HCT116 (cell line): ENCODE measurements at regions not wholly inside any gene's neighbourhood (a gene's known extent, or its start where the extent isn't known, plus 50 kb on each side); places are given as distances from the start of the nearest gene placed in this dataset.

Experiments
- ATAC-seq: fragments of 200-7000 bp; cut with Tn5 transposase; 2 replicates; pipeline ENCODE4 v1.9.1; 2020; ENCODE audit warnings: mild to moderate bottlenecking, moderate library complexity
- BruUV-seq: library from RNA; stranded (reverse); fragments of 400-500 nt; replicated peaks from 2 replicates; lab custom pipeline; 2021; lab: Mats Ljungman, UMichigan
- CTCF ChIA-PET: fragments of 300-600 bp; sonication (Branson Sonifier 250); formaldehyde crosslinking; loops from one replicate; lab custom pipeline; 2021; ENCODE audit warnings: antibody characterized with exemption; lab: Charles Lee
- POLR2A ChIA-PET: fragments of 300-600, 350-600 bp; sonication (Branson Sonifier 250); formaldehyde crosslinking; loops from one replicate; lab custom pipeline; 2021; ENCODE audit warnings: antibody characterized with exemption; lab: Charles Lee
- RAD21 ChIA-PET, 2 experiments: fragments of 300-600 bp; sonication (Branson Sonifier 250); formaldehyde crosslinking; loops; one replicate each; lab custom pipeline; 2023; ENCODE audit warnings: low total read pairs in 2 of 2; ENCODE audit not compliant: uncharacterized antibody in 2 of 2, unreplicated experiment in 2 of 2, low non-redundant PET in 1 of 2; lab: Charles Lee
- DNase-seq: peaks from one replicate; pipeline ENCODE4 v3.0.0-alpha.2; 2010; ENCODE audit warnings: low read depth, low spot score
- H2AFZ ChIP-seq: fragments of 200-600 bp; shearing (Covaris generic), sonication (generic); 2 replicates; pipeline ENCODE4 v1.6.1; 2017; ENCODE audit warnings: low read depth, mixed run types, mixed read lengths, antibody characterized with exemption, low read length; ENCODE audit not compliant: poor library complexity, severe bottlenecking
- H3K27ac ChIP-seq: 2 replicates; pipeline ENCODE4 v1.5.1; 2012; ENCODE audit warnings: low read depth, low read length
- H3K27me3 ChIP-seq: fragments of 200-600 bp; sonication (generic); 2 replicates; pipeline ENCODE4 v1.6.1; 2016; ENCODE audit warnings: mixed run types, low read length, mixed read lengths; ENCODE audit not compliant: insufficient read depth
- H3K36me3 ChIP-seq, 2 experiments: fragments of 200-500 bp in 1 of 2; fragments of 200-600 bp in 1 of 2; sonication (Bioruptor generic) in 1 of 2; sonication (generic) in 1 of 2; 2 replicates each; pipeline versions ENCODE4 v1.5.1 to v1.6.1; 2014 to 2016; ENCODE audit warnings: low read length in 2 of 2, inconsistent platforms in 1 of 2, mixed read lengths in 1 of 2, mixed run types in 1 of 2; ENCODE audit not compliant: insufficient read depth in 2 of 2, control insufficient read depth in 1 of 2
- H3K4me1 ChIP-seq, 2 experiments: fragments of 200-600 bp in 1 of 2; sonication (generic) in 1 of 2; 2 replicates each; pipeline versions ENCODE4 v1.5.1 to v1.6.1; 2012 to 2017; ENCODE audit warnings: low read length in 2 of 2, inconsistent platforms in 1 of 2, mild to moderate bottlenecking in 1 of 2, mixed read lengths in 1 of 2, mixed run types in 1 of 2, moderate library complexity in 1 of 2; ENCODE audit not compliant: insufficient read depth in 2 of 2, control insufficient read depth in 1 of 2
- H3K4me2 ChIP-seq: fragments of 200-600 bp; sonication (generic); 2 replicates; pipeline ENCODE4 v1.6.1; 2017; ENCODE audit warnings: mixed run types, low read length, mixed read lengths
- H3K4me3 ChIP-seq, 2 experiments: fragments of 200-600 bp in 1 of 2; sonication (generic) in 1 of 2; replicated peaks in 1 of 2; 2 replicates each; pipeline ENCODE4 v1.5.1; 2011 to 2016; ENCODE audit warnings: low read length in 2 of 2, control low read depth in 1 of 2, low read depth in 1 of 2, mild to moderate bottlenecking in 1 of 2, mixed read lengths in 1 of 2, mixed run types in 1 of 2
- H3K79me2 ChIP-seq: fragments of 200-600 bp; sonication (generic); 2 replicates; pipeline ENCODE4 v1.6.1; 2017; ENCODE audit warnings: mild to moderate bottlenecking, mixed run types, low read length, moderate library complexity, mixed read lengths; ENCODE audit not compliant: insufficient read depth
- H3K9ac ChIP-seq: fragments of 200-600 bp; sonication (generic); 2 replicates; pipeline ENCODE4 v1.6.1; 2016; ENCODE audit warnings: low read length, mixed read lengths
- H3K9me2 ChIP-seq: fragments of 200-600 bp; sonication (generic), shearing (Covaris generic); 2 replicates; pipeline ENCODE4 v1.6.1; 2017; ENCODE audit warnings: mixed run types, mild to moderate bottlenecking, moderate library complexity; ENCODE audit not compliant: insufficient read depth
- H3K9me3 ChIP-seq, 2 experiments: fragments of 200-500 bp in 1 of 2; fragments of 200-600 bp in 1 of 2; sonication (Bioruptor generic) in 1 of 2; sonication (generic) in 1 of 2; 2 replicates each; pipeline ENCODE4 v1.6.1; 2014 to 2017; ENCODE audit warnings: low read length in 2 of 2, mixed read lengths in 2 of 2, inconsistent platforms in 1 of 2, low read depth in 1 of 2, mild to moderate bottlenecking in 1 of 2, mixed run types in 1 of 2, moderate library complexity in 1 of 2; ENCODE audit not compliant: control insufficient read depth in 1 of 2, insufficient read depth in 1 of 2
- H4K20me1 ChIP-seq: fragments of 200-600 bp; sonication (generic), shearing (Covaris generic); 2 replicates; pipeline ENCODE4 v1.6.1; 2017; ENCODE audit warnings: mixed run types, mild to moderate bottlenecking, moderate library complexity; ENCODE audit not compliant: insufficient read depth
- CBX3 ChIP-seq: IDR thresholded peaks from 2 replicates; pipeline ENCODE4 v1.6.1; 2012; ENCODE audit warnings: low read depth
- CEBPB ChIP-seq: IDR thresholded peaks from 2 replicates; pipeline ENCODE4 v1.6.1; 2012; ENCODE audit warnings: low read depth
- POLR2A ChIP-seq: IDR thresholded peaks from 2 replicates; pipeline ENCODE4 v1.7.0; 2011; ENCODE audit warnings: borderline replicate concordance; ENCODE audit not compliant: insufficient read depth, insufficient read length; ENCODE audit errors: extremely low read depth
- POLR2AphosphoS5 ChIP-seq: IDR thresholded peaks from 2 replicates; pipeline ENCODE4 v1.6.1; 2011; ENCODE audit warnings: mild to moderate bottlenecking, low read depth, low read length, moderate library complexity
- RAD21 ChIP-seq: IDR thresholded peaks from 2 replicates; pipeline ENCODE4 v1.6.1; 2012; ENCODE audit warnings: low read depth, mild to moderate bottlenecking
- TCF7L2 ChIP-seq: IDR thresholded peaks from 2 replicates; pipeline ENCODE4 v1.7.0; 2011; ENCODE audit warnings: borderline replicate concordance, inconsistent platforms; ENCODE audit not compliant: insufficient read depth, insufficient read length; ENCODE audit errors: extremely low read depth
- YY1 ChIP-seq: IDR thresholded peaks from 2 replicates; pipeline ENCODE4 v1.6.1; 2011; ENCODE audit warnings: low read length, low read depth, moderate library complexity, mild to moderate bottlenecking; ENCODE audit not compliant: insufficient replicate concordance; ENCODE audit errors: extremely low read depth
- ZNF274 ChIP-seq: fragments of 200-500 bp; sonication (Bioruptor generic); IDR thresholded peaks from 2 replicates; pipeline ENCODE4 v1.6.1; 2014; ENCODE audit warnings: mild to moderate bottlenecking, low read depth, low read length, inconsistent platforms
- intact Hi-C: fragments of 100-400 bp; cut with micrococcal nuclease; formaldehyde crosslinking; loops from 2 replicates; pipeline ENCODE4 v1.10.0; 2022
- TF ChIP-seq, protein P1 (sequence below), 3 experiments: fragments of 200-600 bp in 1 of 3; sonication (generic) in 1 of 3; IDR thresholded peaks in 2 of 3; conservative IDR thresholded peaks in 1 of 3; 2 replicates each; pipeline ENCODE4 v1.5.1; 2012 to 2017; ENCODE audit warnings: low read depth in 2 of 3, low read length in 2 of 3, antibody characterized with exemption in 1 of 3, borderline replicate concordance in 1 of 3, control low read depth in 1 of 3, mild to moderate bottlenecking in 1 of 3, mixed read lengths in 1 of 3, mixed run types in 1 of 3, moderate library complexity in 1 of 3; ENCODE audit not compliant: insufficient read depth in 1 of 3
- TF ChIP-seq, protein P2 (sequence below): IDR thresholded peaks from 2 replicates; pipeline ENCODE4 v1.6.1; 2012; ENCODE audit warnings: low read depth

DNA sequence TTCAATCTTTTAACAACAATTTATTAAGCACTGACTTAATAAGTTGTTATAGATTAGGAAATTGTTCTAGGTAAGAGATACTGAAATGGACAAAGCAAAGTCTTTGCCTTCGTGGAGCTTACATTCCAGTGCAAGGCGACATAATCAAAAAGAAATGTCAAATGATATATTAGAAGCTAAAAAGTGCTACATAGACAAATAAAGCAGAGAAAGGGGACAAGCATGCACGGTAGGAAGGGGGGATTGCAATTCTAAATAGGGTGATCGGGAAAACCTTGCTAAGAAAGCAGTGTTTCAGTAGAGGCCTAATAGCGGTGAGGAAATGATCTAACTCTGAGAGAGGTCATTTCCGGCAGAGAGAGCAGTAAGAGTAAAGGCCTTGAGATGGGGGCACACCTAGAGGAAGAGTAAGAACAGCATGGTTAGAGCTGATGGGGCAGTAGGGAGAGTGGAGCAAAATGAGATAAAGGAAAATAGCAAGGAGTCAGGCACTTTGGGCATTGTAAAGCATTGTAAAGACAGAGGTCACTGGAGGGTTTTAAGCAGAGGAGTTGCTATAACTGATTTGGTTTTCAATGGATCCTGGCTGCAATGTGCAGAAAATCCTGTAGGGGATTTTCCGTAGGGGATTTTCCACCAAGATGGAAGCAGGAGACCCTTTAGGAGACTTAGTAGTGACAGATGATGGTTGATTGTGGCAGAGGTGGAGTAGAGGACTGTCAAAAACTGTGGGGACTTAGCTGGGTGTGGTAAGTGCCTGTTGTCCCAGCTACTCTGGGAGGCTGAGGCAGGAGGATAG, 71.7 kb upstream of the CFAP20DC start:
- intact Hi-C loops: no loop called here
- TF ChIP-seq, protein P1, sequence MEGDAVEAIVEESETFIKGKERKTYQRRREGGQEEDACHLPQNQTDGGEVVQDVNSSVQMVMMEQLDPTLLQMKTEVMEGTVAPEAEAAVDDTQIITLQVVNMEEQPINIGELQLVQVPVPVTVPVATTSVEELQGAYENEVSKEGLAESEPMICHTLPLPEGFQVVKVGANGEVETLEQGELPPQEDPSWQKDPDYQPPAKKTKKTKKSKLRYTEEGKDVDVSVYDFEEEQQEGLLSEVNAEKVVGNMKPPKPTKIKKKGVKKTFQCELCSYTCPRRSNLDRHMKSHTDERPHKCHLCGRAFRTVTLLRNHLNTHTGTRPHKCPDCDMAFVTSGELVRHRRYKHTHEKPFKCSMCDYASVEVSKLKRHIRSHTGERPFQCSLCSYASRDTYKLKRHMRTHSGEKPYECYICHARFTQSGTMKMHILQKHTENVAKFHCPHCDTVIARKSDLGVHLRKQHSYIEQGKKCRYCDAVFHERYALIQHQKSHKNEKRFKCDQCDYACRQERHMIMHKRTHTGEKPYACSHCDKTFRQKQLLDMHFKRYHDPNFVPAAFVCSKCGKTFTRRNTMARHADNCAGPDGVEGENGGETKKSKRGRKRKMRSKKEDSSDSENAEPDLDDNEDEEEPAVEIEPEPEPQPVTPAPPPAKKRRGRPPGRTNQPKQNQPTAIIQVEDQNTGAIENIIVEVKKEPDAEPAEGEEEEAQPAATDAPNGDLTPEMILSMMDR (IDR thresholded peaks at IDR 0.05 in 2 of 3, conservative IDR thresholded peaks at IDR 0.05 in 1 of 3; ENCODE audit: borderline replicate concordance in 1 of 3, insufficient read depth in 1 of 3, low read depth in 2 of 3, low read length in 2 of 3): peak in 2 of 3 experiments; percentile 7 to 29; a peak in 1 of 6 replicates
- no peak for TF ChIP-seq POLR2AphosphoS5
- TF ChIP-seq, all 23 proteins: peak for 1
- no peaks in the 10 kb centered on the region for H4K20me1 ChIP-seq
- H3K27ac ChIP-seq: no peak overlapping the region
- ChIA-PET RAD21 (no interaction called here), CTCF (no interaction called here), POLR2A (no interaction called here)
- no peaks in the 10 kb centered on the region for H3K79me2 ChIP-seq
- no TSS peak for BruUV-seq
- H3K9me2 ChIP-seq: no peaks in the 10 kb centered on the region
- no peak for DNase-seq
- no peaks in the 10 kb centered on the region for H3K4me1 ChIP-seq
- ATAC-seq: peak; percentile 11; the same call in 1 of the 2 replicates
- no peak overlapping the region for H3K9ac ChIP-seq
- H3K4me2 ChIP-seq: no peak overlapping the region
- no peaks in the 10 kb centered on the region for H3K9me3 ChIP-seq
- H3K36me3 ChIP-seq: no peaks in the 10 kb centered on the region
- H2AFZ ChIP-seq: no peak overlapping the region
- no peaks in the 10 kb centered on the region for H3K27me3 ChIP-seq
- H3K4me3 ChIP-seq: no peak overlapping the region

DNA sequence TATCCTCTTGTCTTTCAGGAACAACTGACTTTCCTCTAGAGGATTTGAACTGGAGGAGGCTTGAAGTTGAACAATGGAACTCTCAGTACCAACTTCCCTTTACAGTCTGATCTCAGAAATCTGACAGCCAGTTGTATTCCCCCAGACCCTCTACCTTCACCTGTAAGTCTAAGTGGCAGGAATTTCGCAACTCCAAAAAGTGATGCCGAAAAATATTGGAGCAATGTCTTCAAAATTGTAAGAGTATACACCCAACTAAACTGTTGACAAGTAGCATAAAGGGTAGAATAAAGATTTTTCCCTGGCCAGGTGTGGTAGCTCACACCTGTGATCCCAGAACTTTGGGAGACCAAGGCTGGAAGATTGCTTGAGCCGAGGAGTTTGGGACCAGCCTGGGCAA, 69.1 kb upstream of the CFAP20DC start:
- CTCF ChIA-PET: no interaction called here
- Histone ChIP-seq H3K4me3 (no peak overlapping the region), H3K9ac (no peak overlapping the region)
- TF ChIP-seq CBX3 (no peak), POLR2AphosphoS5 (no peak), YY1 (no peak), CEBPB (no peak), ZNF274 (no peak), POLR2A (no peak), RAD21 (no peak), TCF7L2 (no peak)
- TF ChIP-seq, protein P2, sequence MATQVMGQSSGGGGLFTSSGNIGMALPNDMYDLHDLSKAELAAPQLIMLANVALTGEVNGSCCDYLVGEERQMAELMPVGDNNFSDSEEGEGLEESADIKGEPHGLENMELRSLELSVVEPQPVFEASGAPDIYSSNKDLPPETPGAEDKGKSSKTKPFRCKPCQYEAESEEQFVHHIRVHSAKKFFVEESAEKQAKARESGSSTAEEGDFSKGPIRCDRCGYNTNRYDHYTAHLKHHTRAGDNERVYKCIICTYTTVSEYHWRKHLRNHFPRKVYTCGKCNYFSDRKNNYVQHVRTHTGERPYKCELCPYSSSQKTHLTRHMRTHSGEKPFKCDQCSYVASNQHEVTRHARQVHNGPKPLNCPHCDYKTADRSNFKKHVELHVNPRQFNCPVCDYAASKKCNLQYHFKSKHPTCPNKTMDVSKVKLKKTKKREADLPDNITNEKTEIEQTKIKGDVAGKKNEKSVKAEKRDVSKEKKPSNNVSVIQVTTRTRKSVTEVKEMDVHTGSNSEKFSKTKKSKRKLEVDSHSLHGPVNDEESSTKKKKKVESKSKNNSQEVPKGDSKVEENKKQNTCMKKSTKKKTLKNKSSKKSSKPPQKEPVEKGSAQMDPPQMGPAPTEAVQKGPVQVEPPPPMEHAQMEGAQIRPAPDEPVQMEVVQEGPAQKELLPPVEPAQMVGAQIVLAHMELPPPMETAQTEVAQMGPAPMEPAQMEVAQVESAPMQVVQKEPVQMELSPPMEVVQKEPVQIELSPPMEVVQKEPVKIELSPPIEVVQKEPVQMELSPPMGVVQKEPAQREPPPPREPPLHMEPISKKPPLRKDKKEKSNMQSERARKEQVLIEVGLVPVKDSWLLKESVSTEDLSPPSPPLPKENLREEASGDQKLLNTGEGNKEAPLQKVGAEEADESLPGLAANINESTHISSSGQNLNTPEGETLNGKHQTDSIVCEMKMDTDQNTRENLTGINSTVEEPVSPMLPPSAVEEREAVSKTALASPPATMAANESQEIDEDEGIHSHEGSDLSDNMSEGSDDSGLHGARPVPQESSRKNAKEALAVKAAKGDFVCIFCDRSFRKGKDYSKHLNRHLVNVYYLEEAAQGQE: no peak

More for the DNA sequence above, 69.1 kb upstream of the CFAP20DC start:
- ChIA-PET RAD21 (no interaction called here), POLR2A (no interaction called here)
- Histone ChIP-seq H3K9me2 (no peaks in the 10 kb centered on the region), H3K27me3 (no peaks in the 10 kb centered on the region), H3K4me2 (no peak overlapping the region), H2AFZ (no peak overlapping the region), H3K27ac (no peak overlapping the region), H3K79me2 (no peaks in the 10 kb centered on the region), H4K20me1 (no peaks in the 10 kb centered on the region), H3K36me3 (no peaks in the 10 kb centered on the region), H3K4me1 (no peaks in the 10 kb centered on the region), H3K9me3 (no peaks in the 10 kb centered on the region)
- no peak for DNase-seq
- ATAC-seq: no peak
- intact Hi-C loops: no loop called here
- BruUV-seq: no TSS peak
